Lung (tissue), 11 donors: ENCODE measurements at regions not wholly inside any gene's neighbourhood (a gene's known extent, or its start where the extent isn't known, plus 50 kb on each side); places are given as distances from the start of the nearest gene placed in this dataset.

Source experiments
- ATAC-seq: fragments of 200-7000 bp; cut with Tn5 transposase; one replicate; pipeline ENCODE4 v1.9.1; 2020; ENCODE audit warnings: moderate number of reproducible peaks; ENCODE audit not compliant: insufficient read depth, low FRiP score
- DNase-seq, 3 donors: peaks; one replicate each; pipeline ENCODE4 v3.0.0-alpha.2; 2013 to 2017
- H3K27ac ChIP-seq, 2 donors: one replicate each; pipeline ENCODE4 v1.5.1; 2013; ENCODE audit warnings: mild to moderate bottlenecking in 2 of 2, moderate library complexity in 2 of 2, control low read depth in 1 of 2, inconsistent platforms in 1 of 2, low read depth in 1 of 2, low read length in 1 of 2
- H3K27me3 ChIP-seq, 3 donors: one replicate each; pipeline ENCODE4 v1.5.1; 2013; ENCODE audit warnings: low read length in 2 of 3; ENCODE audit not compliant: control insufficient read depth in 3 of 3, insufficient read depth in 3 of 3
- H3K36me3 ChIP-seq, 4 donors: one replicate each; pipeline ENCODE4 v1.5.1; 2013; ENCODE audit warnings: low read length in 4 of 4, mild to moderate bottlenecking in 1 of 4, moderate library complexity in 1 of 4; ENCODE audit not compliant: control insufficient read depth in 4 of 4, insufficient read depth in 4 of 4
- H3K4me1 ChIP-seq, 5 donors: one replicate each; pipeline ENCODE4 v1.5.1; 2013; ENCODE audit warnings: low read length in 5 of 5, mild to moderate bottlenecking in 2 of 5, moderate library complexity in 1 of 5; ENCODE audit not compliant: control insufficient read depth in 5 of 5, insufficient read depth in 5 of 5
- H3K4me3 ChIP-seq: one replicate; pipeline ENCODE4 v1.5.1; 2013; ENCODE audit warnings: mild to moderate bottlenecking, control low read depth, moderate library complexity
- H3K9ac ChIP-seq, 2 donors: one replicate each; pipeline ENCODE4 v1.5.1; 2013; ENCODE audit warnings: low read length in 2 of 2, control low read depth in 1 of 2; ENCODE audit not compliant: insufficient read depth in 1 of 2
- H3K9me3 ChIP-seq, 4 donors: one replicate each; pipeline ENCODE4 v1.5.1; 2013; ENCODE audit warnings: low read length in 3 of 4, mild to moderate bottlenecking in 1 of 4, moderate library complexity in 1 of 4; ENCODE audit not compliant: control insufficient read depth in 4 of 4, insufficient read depth in 3 of 4
- CTCF ChIP-seq: IDR thresholded peaks from 2 replicates; pipeline ENCODE4 v1.5.1; 2012; ENCODE audit warnings: mild to moderate bottlenecking; ENCODE audit errors: control extremely low read depth, extremely low read depth
- WGBS, 2 donors: extraction: QIAGEN DNeasy Blood & Tissue Kit; methylation state at CpG; one replicate each; pipeline ENCODE4 v1.1.7; 2013; 5-methylcytosine and 5-hydroxymethylcytosine counted together
- donor health status: control.
- donor health status: control.
- donor health status: Bipolar disorder and iron deficiency.
- donor health status: healthy.
- donor health status: DM: yes; HTN: yes; CAD: no.

- TF ChIP-seq CTCF, result no peak
- H3K4me1 ChIP-seq, result peaks cover 0 to 1% (median 0%) of the 10 kb centered on the region in 5 donors
- DNase-seq (no peak), ATAC-seq (no peak)
- H3K36me3 ChIP-seq, result no peaks in the 10 kb centered on the region
- 52 to 74% methylated on average over 12 of the region's 12 CpGs for WGBS, 2 donors
- H3K9me3 ChIP-seq, result peaks cover 0 to 5% (median 4%) of the 10 kb centered on the region in 4 donors
- H3K9ac ChIP-seq, result no peak overlapping the region
- no peak overlapping the region for H3K4me3 ChIP-seq
- H3K27ac ChIP-seq, result no peak overlapping the region
- H3K27me3 ChIP-seq, result no peaks in the 10 kb centered on the region
Measured at GRCh38 chr2:23198316-23199114, 186.5 kb upstream of the KLHL29 start.

- peak; percentile 27 for ATAC-seq
- no peaks in the 10 kb centered on the region for H3K36me3 ChIP-seq
- TF ChIP-seq CTCF, result no peak
- H3K27me3 ChIP-seq, result no peaks in the 10 kb centered on the region
- H3K9me3 ChIP-seq, result peaks cover 0 to 5% (median 2%) of the 10 kb centered on the region in 4 donors
- H3K4me1 ChIP-seq, result peaks cover 0 to 2% (median 0%) of the 10 kb centered on the region in 5 donors
- DNase-seq, result peak in 2 of 3 donors; percentile 23 to 47
- WGBS, 2 donors, result 72 to 79% methylated on average over 7 of the region's 7 CpGs
- H3K4me3 ChIP-seq, result no peak overlapping the region
- H3K9ac ChIP-seq, result no peak overlapping the region
- H3K27ac ChIP-seq, result no peak overlapping the region
Measured at GRCh38 chr2:23199115-23199918, 185.7 kb upstream of the KLHL29 start.

GRCh38 chr2:23200068-23200786, 184.8 kb upstream of the KLHL29 start:
- 66 to 80% methylated on average over 2 of the region's 2 CpGs for WGBS, 2 donors
- Histone ChIP-seq H3K9ac (no peak overlapping the region), H3K4me3 (no peak overlapping the region), H3K36me3 (no peaks in the 10 kb centered on the region), H3K27ac (no peak overlapping the region), H3K4me1 (peaks cover 0 to 9% (median 0%) of the 10 kb centered on the region in 5 donors), H3K9me3 (peaks cover 0 to 5% (median 2%) of the 10 kb centered on the region in 4 donors), H3K27me3 (no peaks in the 10 kb centered on the region)
- TF ChIP-seq CTCF, result no peak
- ATAC-seq (peak; percentile 46), DNase-seq (no peak)
